HG02943 (cell line): ENCODE measurements at regions not wholly inside any gene's neighbourhood (a gene's known extent, or its start where the extent isn't known, plus 50 kb on each side); places are given as distances from the start of the nearest gene placed in this dataset.
"Not testable (repeated sequence)": the region's sequence is repeated elsewhere in the genome, so short reads cannot be mapped to it uniquely, and the experiment has no call there.

ENCODE experiments used
- ATAC-seq: cut with Tn5 transposase; IDR thresholded peaks from one replicate; pipeline ENCODE4 v1.9.1; 2021; ENCODE audit warnings: mild to moderate bottlenecking, low read depth, moderate library complexity; ENCODE audit not compliant: unreplicated experiment

- ATAC-seq: no peak
Observed at GRCh38 chr7:66500087-66500486, 128.6 kb upstream of the KCTD7 start.

GRCh38 chr7:66502230-66503035 is 126.2 kb upstream of the KCTD7 start:
- ATAC-seq: no peak

- no peak for ATAC-seq
Observed at GRCh38 chr7:66503036-66503370, 125.7 kb upstream of the KCTD7 start.

GRCh38 chr7:66503551-66504031 is 125.1 kb upstream of the KCTD7 start:
- no peak for ATAC-seq

- no peak for ATAC-seq
Observed at GRCh38 chr7:66504131-66504530, 124.5 kb upstream of the KCTD7 start.

- ATAC-seq: no peak
Observed at GRCh38 chr7:66505009-66505408, 123.7 kb upstream of the KCTD7 start.

- ATAC-seq: no peak
Observed at GRCh38 chr7:66505531-66506451, 122.9 kb upstream of the KCTD7 start.

- not testable (repeated sequence) for ATAC-seq
Observed at GRCh38 chr7:66506703-66507102, 122.0 kb upstream of the KCTD7 start.

GRCh38 chr7:66507764-66508296 is 120.9 kb upstream of the KCTD7 start:
- no peak for ATAC-seq

GRCh38 chr7:66508431-66508830 is 120.2 kb upstream of the KCTD7 start:
- ATAC-seq: no peak

GRCh38 chr7:66514050-66514449 is 114.6 kb upstream of the KCTD7 start:
- no peak for ATAC-seq

- ATAC-seq: no peak
Observed at GRCh38 chr7:66517212-66517909, 111.3 kb upstream of the KCTD7 start.

- no peak for ATAC-seq
Observed at GRCh38 chr7:66518151-66518691, 110.5 kb upstream of the KCTD7 start.

- no peak for ATAC-seq
Observed at GRCh38 chr7:66521675-66522074, 107.0 kb upstream of the KCTD7 start.

GRCh38 chr7:66522518-66522917 is 106.2 kb upstream of the KCTD7 start:
- no peak for ATAC-seq

GRCh38 chr7:66523409-66523808 is 105.3 kb upstream of the KCTD7 start:
- no peak for ATAC-seq

- no peak for ATAC-seq
Observed at GRCh38 chr7:66524738-66525137, 103.9 kb upstream of the KCTD7 start.

- ATAC-seq: not testable (repeated sequence)
Observed at GRCh38 chr7:66526782-66527181, 101.9 kb upstream of the KCTD7 start.

GRCh38 chr7:66528652-66529051 is 100.0 kb upstream of the KCTD7 start:
- no peak for ATAC-seq

GRCh38 chr7:66529883-66530610 is 98.6 kb upstream of the KCTD7 start:
- no peak for ATAC-seq
